GM12878 (cell line): ENCODE measurements at regions not wholly inside any gene's neighbourhood (a gene's known extent, or its start where the extent isn't known, plus 50 kb on each side); places are given as distances from the start of the nearest gene placed in this dataset.

Experiments used
- ATAC-seq: fragments of 200-7000 bp; cut with Tn5 transposase; 3 replicates; pipeline ENCODE4 v1.9.1; 2020; ENCODE audit warnings: mild to moderate bottlenecking, moderate library complexity
- BruUV-seq: library from RNA; stranded (reverse); fragments of 400-500 nt; replicated peaks from 2 replicates; lab custom pipeline; 2021; lab: Mats Ljungman, UMichigan
- CTCF ChIA-PET: fragments of 300-600 bp; sonication (Branson Sonifier 250); formaldehyde crosslinking; extraction: SDS; loops from one replicate; lab custom pipeline; 2021; ENCODE audit warnings: inconsistent platforms; lab: Yijun Ruan, JAX
- POLR2A ChIA-PET: fragments of 350-600 bp; formaldehyde crosslinking; extraction: SDS; loops from one replicate; lab custom pipeline; 2021; ENCODE audit warnings: inconsistent platforms; lab: Charles Lee
- RAD21 ChIA-PET: fragments of 300-600 bp; sonication (Branson Sonifier 250); formaldehyde crosslinking; loops from one replicate; lab custom pipeline; 2023; ENCODE audit warnings: antibody characterized with exemption; ENCODE audit not compliant: unreplicated experiment; lab: Charles Lee
- SMC1A ChIA-PET: fragments of 300-600 bp; sonication (Branson Sonifier 250); formaldehyde crosslinking; loops from one replicate; lab custom pipeline; 2023; ENCODE audit not compliant: unreplicated experiment, uncharacterized antibody; lab: Charles Lee
- DNase-seq: peaks from one replicate; pipeline ENCODE4 v3.0.0-alpha.2; 2011; ENCODE audit warnings: low read depth, low spot score
- FAIRE-seq: peaks from 3 replicates; lab custom pipeline; 2011; peaks lifted over from hg19 to GRCh38; lab: Jason Lieb, UNC
- H2AFZ ChIP-seq: 2 replicates; pipeline ENCODE4 v1.6.0; 2011; ENCODE audit warnings: low read depth, low read length, control low read depth; ENCODE audit not compliant: control insufficient read depth
- H3K27ac ChIP-seq: 2 replicates; pipeline ENCODE4 v1.5.1; 2011; ENCODE audit warnings: control low read depth; ENCODE audit not compliant: control insufficient read depth, insufficient read depth
- H3K27me3 ChIP-seq, 2 experiments: replicated peaks in 1 of 2; 2 replicates each; pipeline versions ENCODE4 v1.6.0 to v1.6.1; 2011; ENCODE audit warnings: low read length in 1 of 2; ENCODE audit not compliant: control insufficient read depth in 2 of 2, insufficient read depth in 2 of 2
- H3K36me3 ChIP-seq, 2 experiments: 2 replicates each; pipeline ENCODE4 v1.5.1; 2011; ENCODE audit warnings: low read length in 1 of 2; ENCODE audit not compliant: control insufficient read depth in 2 of 2, insufficient read depth in 2 of 2
- H3K4me1 ChIP-seq: 2 replicates; pipeline ENCODE4 v1.6.1; 2011; ENCODE audit warnings: mild to moderate bottlenecking, low read length, moderate library complexity, mixed read lengths; ENCODE audit not compliant: control insufficient read depth, insufficient read depth
- H3K4me2 ChIP-seq: 2 replicates; pipeline ENCODE4 v1.6.0; 2011; ENCODE audit warnings: control low read depth; ENCODE audit not compliant: control insufficient read depth, insufficient read depth
- H3K4me3 ChIP-seq: fragments of 200-600 bp; sonication (generic); 2 replicates; pipeline ENCODE4 v1.5.1; 2016
- H3K79me2 ChIP-seq: 2 replicates; pipeline ENCODE4 v1.6.0; 2011; ENCODE audit warnings: low read length; ENCODE audit not compliant: control insufficient read depth, insufficient read depth
- H3K9ac ChIP-seq: 2 replicates; pipeline ENCODE4 v1.8.0; 2011; ENCODE audit warnings: low read length, control low read depth, mixed read lengths; ENCODE audit not compliant: control insufficient read depth, insufficient read depth
- H3K9me3 ChIP-seq: replicated peaks from 3 replicates; pipeline ENCODE4 v1.5.1; 2011; ENCODE audit warnings: mild to moderate bottlenecking, low read length; ENCODE audit not compliant: control insufficient read depth, insufficient read depth
- H4K20me1 ChIP-seq: 2 replicates; pipeline ENCODE4 v1.6.0; 2011; ENCODE audit not compliant: control insufficient read depth, insufficient read depth
- BHLHE40 ChIP-seq, 2 experiments: fragments of 450-650 bp in 1 of 2; IDR thresholded peaks; 2 replicates each; pipeline ENCODE4 v1.6.1; 2011 to 2017; ENCODE audit warnings: low read depth in 2 of 2, borderline replicate concordance in 1 of 2, improper control_type of control experiment in 1 of 2, low read length in 1 of 2, mild to moderate bottlenecking in 1 of 2
- CREM ChIP-seq: IDR thresholded peaks from 2 replicates; pipeline ENCODE4 v1.6.1; 2014; ENCODE audit warnings: antibody characterized with exemption, low read depth
- DPF2 ChIP-seq: fragments of 450-650 bp; IDR thresholded peaks from 2 replicates; pipeline ENCODE4 v1.6.1; 2017; ENCODE audit warnings: mild to moderate bottlenecking
- KAT2A ChIP-seq: conservative IDR thresholded peaks from 2 replicates; pipeline ENCODE4 v1.6.1; 2011; ENCODE audit warnings: low read depth, low read length; ENCODE audit not compliant: control insufficient read depth
- KDM1A ChIP-seq: fragments of 200-600 bp; sonication (generic); IDR thresholded peaks from 2 replicates; pipeline ENCODE4 v1.6.1; 2016; ENCODE audit warnings: borderline replicate concordance
- MEF2A ChIP-seq: IDR thresholded peaks from 2 replicates; pipeline ENCODE4 v1.6.1; 2011; ENCODE audit warnings: low read depth, mild to moderate bottlenecking, low read length, moderate library complexity; ENCODE audit not compliant: insufficient read depth
- POU2F2 ChIP-seq: IDR thresholded peaks from 3 replicates; pipeline ENCODE4 v1.6.1; 2011; ENCODE audit warnings: low read depth, mild to moderate bottlenecking, low read length, borderline replicate concordance
- SIX5 ChIP-seq: IDR thresholded peaks from 2 replicates; pipeline ENCODE4 v1.6.1; 2011; ENCODE audit warnings: mild to moderate bottlenecking, low read depth, low read length, moderate library complexity; ENCODE audit not compliant: severe bottlenecking
- SMAD5 ChIP-seq: IDR thresholded peaks from 2 replicates; pipeline ENCODE4 v1.6.1; 2016; ENCODE audit warnings: antibody characterized with exemption, low read depth
- SUPT20H ChIP-seq: IDR thresholded peaks from 2 replicates; pipeline ENCODE4 v1.6.1; 2011; ENCODE audit warnings: low read depth, mild to moderate bottlenecking, low read length, moderate library complexity, borderline replicate concordance; ENCODE audit not compliant: control insufficient read depth
- ZNF384 ChIP-seq: IDR thresholded peaks from 2 replicates; pipeline ENCODE4 v1.6.1; 2012; ENCODE audit warnings: low read depth, mild to moderate bottlenecking, low read length, improper control_type of control experiment, borderline replicate concordance
- WGBS: methylation state at CpG from one replicate; pipeline ENCODE4 v1.1.6; 2016; ENCODE audit warnings: low lambda C conversion rate; ENCODE audit not compliant: insufficient replicate concordance, insufficient coverage; ENCODE audit errors: missing lambda C conversion rate; 5-methylcytosine and 5-hydroxymethylcytosine counted together
- in situ Hi-C: fragments of 300-500 bp; cut with MboI; formaldehyde crosslinking; loops from 9 replicates; pipeline ENCODE4 v1.14.3; 2018; ENCODE audit warnings: mixed read lengths
- intact Hi-C: fragments of 100-400 bp; cut with micrococcal nuclease; formaldehyde crosslinking; loops from one replicate; pipeline ENCODE4 v1.14.2; 2022; ENCODE audit not compliant: unreplicated experiment
- TF ChIP-seq, protein P1 (sequence below): fragments of 450-650 bp; IDR thresholded peaks from 2 replicates; pipeline ENCODE4 v1.6.1; 2017; ENCODE audit warnings: antibody characterized with exemption, mild to moderate bottlenecking, moderate library complexity
- TF ChIP-seq, protein P2 (sequence below): fragments of 150-350 bp; IDR thresholded peaks from 2 replicates; pipeline ENCODE4 v1.6.1; 2014; ENCODE audit warnings: mild to moderate bottlenecking, low read depth, low read length
- TF ChIP-seq, protein P3 (sequence below): IDR thresholded peaks from 2 replicates; pipeline ENCODE4 v1.6.1; 2012; ENCODE audit warnings: low read depth, low read length, improper control_type of control experiment

DNA sequence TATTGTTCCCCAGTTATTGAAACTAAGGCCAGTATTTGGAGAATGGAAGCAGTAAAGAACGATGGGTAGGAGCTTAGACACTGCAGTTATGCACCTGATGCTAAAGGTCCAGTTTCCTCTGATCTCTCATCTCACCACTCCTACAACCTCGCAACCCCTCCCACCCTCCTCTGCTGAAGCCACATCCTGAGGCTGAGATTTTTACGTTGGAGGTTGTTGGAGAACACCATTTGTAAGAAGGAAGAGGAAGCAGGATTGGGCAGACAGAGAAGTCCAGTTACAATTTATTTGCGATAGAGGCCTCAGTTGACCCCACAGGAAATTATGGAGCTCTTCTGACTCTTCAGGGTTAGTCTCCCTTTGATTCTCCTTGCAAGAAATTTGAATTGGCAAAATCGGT lies 54.3 kb upstream of the NDUFV2 start:
- FAIRE-seq: no peak
- no peaks in the 10 kb centered on the region for H4K20me1 ChIP-seq
- H3K79me2 ChIP-seq: no peaks in the 10 kb centered on the region
- H2AFZ ChIP-seq: no peak overlapping the region
- DNase-seq: no peak
- no peaks in the 10 kb centered on the region for H3K36me3 ChIP-seq
- BruUV-seq: no TSS peak
- SMC1A ChIA-PET: interaction anchor here (0.8 to 1.5 kb wide), 4 partner anchors 10 to 505 kb away, joined by 3 read pairs; no protein-coding TSS in a partner anchor
- H3K27ac ChIP-seq: no peak overlapping the region
- intact Hi-C loops: no loop called here
- CTCF ChIA-PET: interaction anchor here (0.5 to 2.0 kb wide), 3 partner anchors 11 to 250 kb away, joined by 3 to 4 read pairs (median 4); no protein-coding TSS in a partner anchor
- H3K4me2 ChIP-seq: no peak overlapping the region
- POLR2A ChIA-PET: no interaction called here
- WGBS: 84% methylated on average over 5 of the region's 5 CpGs
- H3K9ac ChIP-seq: no peak overlapping the region
- ATAC-seq: no peak
- no peak for TF ChIP-seq CREM
- TF ChIP-seq SMAD5: no peak
- TF ChIP-seq SIX5: no peak
- no peak for TF ChIP-seq MEF2A
- TF ChIP-seq, protein P1, sequence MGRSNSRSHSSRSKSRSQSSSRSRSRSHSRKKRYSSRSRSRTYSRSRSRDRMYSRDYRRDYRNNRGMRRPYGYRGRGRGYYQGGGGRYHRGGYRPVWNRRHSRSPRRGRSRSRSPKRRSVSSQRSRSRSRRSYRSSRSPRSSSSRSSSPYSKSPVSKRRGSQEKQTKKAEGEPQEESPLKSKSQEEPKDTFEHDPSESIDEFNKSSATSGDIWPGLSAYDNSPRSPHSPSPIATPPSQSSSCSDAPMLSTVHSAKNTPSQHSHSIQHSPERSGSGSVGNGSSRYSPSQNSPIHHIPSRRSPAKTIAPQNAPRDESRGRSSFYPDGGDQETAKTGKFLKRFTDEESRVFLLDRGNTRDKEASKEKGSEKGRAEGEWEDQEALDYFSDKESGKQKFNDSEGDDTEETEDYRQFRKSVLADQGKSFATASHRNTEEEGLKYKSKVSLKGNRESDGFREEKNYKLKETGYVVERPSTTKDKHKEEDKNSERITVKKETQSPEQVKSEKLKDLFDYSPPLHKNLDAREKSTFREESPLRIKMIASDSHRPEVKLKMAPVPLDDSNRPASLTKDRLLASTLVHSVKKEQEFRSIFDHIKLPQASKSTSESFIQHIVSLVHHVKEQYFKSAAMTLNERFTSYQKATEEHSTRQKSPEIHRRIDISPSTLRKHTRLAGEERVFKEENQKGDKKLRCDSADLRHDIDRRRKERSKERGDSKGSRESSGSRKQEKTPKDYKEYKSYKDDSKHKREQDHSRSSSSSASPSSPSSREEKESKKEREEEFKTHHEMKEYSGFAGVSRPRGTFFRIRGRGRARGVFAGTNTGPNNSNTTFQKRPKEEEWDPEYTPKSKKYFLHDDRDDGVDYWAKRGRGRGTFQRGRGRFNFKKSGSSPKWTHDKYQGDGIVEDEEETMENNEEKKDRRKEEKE: no peak
- TF ChIP-seq, protein P2, sequence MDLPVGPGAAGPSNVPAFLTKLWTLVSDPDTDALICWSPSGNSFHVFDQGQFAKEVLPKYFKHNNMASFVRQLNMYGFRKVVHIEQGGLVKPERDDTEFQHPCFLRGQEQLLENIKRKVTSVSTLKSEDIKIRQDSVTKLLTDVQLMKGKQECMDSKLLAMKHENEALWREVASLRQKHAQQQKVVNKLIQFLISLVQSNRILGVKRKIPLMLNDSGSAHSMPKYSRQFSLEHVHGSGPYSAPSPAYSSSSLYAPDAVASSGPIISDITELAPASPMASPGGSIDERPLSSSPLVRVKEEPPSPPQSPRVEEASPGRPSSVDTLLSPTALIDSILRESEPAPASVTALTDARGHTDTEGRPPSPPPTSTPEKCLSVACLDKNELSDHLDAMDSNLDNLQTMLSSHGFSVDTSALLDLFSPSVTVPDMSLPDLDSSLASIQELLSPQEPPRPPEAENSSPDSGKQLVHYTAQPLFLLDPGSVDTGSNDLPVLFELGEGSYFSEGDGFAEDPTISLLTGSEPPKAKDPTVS: no peak
- no peak for TF ChIP-seq DPF2
- TF ChIP-seq ZNF384: no peak
- TF ChIP-seq KAT2A: no peak
- no peak for TF ChIP-seq SUPT20H
- no peak for TF ChIP-seq BHLHE40 (IDR thresholded peaks at IDR 0.05; ENCODE audit: borderline replicate concordance in 1 of 2, low read depth in 2 of 2, low read length in 1 of 2)
- no peak for TF ChIP-seq KDM1A
- TF ChIP-seq, protein P3, sequence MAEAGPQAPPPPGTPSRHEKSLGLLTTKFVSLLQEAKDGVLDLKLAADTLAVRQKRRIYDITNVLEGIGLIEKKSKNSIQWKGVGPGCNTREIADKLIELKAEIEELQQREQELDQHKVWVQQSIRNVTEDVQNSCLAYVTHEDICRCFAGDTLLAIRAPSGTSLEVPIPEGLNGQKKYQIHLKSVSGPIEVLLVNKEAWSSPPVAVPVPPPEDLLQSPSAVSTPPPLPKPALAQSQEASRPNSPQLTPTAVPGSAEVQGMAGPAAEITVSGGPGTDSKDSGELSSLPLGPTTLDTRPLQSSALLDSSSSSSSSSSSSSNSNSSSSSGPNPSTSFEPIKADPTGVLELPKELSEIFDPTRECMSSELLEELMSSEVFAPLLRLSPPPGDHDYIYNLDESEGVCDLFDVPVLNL: no peak
- TF ChIP-seq POU2F2: no peak
- H3K9me3 ChIP-seq: peaks cover 12% of the 10 kb centered on the region; the same call in 2 of the 3 replicates
- RAD21 ChIA-PET: interaction anchor here (1.5 kb wide), 1 partner anchor 10 kb away, joined by 3 read pairs; no protein-coding TSS in a partner anchor
- H3K27me3 ChIP-seq: no peaks in the 10 kb centered on the region
- no peaks in the 10 kb centered on the region for H3K4me1 ChIP-seq
- H3K4me3 ChIP-seq: no peak overlapping the region
- in situ Hi-C loops: no loop called here
